HG03442 (cell line): ENCODE measurements at regions not wholly inside any gene's neighbourhood (a gene's known extent, or its start where the extent isn't known, plus 50 kb on each side); places are given as distances from the start of the nearest gene placed in this dataset.
"Not testable (repeated sequence)": the region's sequence is repeated elsewhere in the genome, so short reads cannot be mapped to it uniquely, and the experiment has no call there.

Source experiments
- ATAC-seq: cut with Tn5 transposase; IDR thresholded peaks from one replicate; pipeline ENCODE4 v1.9.1; 2021; ENCODE audit warnings: mild to moderate bottlenecking, moderate library complexity; ENCODE audit not compliant: unreplicated experiment

DNA sequence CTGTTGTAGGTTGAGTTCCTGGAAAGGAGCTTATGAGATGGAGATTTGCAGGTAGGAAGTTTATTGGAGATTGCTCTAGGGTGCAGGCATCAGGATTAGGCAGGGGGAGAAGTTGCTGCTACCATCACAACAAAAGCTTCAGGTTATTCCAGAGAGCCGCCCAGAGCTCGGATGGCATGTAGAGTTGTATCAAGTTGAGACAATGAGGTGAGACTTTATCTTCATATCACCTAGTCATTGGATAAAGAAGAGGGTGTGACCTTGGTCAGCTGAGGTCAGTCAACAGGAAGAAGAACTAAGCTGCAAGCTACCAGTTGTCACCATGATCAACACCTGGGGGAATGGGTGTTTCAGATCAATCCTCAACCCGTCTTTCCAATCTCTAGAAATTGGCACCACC, 342.0 kb downstream of the RFC3 start:
- ATAC-seq = no peak

DNA sequence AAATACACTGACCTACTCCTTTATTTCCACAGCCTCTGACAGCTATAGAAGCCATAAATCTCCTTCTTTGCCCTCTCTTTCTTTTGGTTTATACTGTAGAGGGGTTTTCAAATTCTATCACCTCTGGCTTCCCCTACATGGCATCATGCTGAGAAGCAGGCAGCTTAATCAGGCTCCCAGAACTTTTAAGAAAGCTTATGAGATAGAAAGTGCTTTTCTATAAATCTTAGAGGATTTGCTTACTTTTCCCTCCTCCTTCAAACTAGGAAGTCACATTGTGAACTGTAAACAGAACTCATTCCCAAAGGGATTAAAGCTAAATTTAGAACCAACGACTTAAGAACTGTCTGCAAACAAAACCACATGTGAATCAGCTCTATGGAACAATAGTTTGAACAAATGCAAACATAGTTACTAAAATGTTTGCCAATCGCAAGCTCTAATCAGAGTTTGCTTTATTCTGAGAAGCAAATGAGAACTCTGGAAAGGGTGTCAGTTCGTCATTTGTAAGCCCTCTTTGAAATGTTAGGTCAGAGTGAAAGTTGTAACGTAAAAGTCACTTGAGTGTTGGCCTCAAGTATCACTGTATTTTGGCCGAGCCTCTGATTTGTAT, 344.1 kb downstream of the RFC3 start:
- ATAC-seq = no peak

DNA sequence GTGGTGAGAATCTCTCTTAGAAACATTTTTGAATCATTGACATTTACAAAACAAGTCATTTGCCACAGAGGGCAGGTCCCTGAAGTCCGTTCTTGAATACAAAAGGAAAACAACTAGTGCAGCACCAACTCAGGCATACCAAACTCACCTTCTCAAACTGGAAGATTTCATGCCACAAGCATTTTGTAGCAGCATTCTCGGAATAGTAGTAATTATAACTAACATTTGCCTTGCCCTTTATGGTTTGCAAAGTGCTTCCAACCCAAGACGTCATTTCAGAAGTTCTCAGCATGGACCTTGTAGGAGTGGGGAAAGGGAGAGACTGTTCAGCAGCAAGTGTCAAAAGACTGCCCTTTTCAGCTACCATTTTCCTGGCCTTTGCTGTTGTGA, 344.6 kb downstream of the RFC3 start:
- ATAC-seq = no peak

DNA sequence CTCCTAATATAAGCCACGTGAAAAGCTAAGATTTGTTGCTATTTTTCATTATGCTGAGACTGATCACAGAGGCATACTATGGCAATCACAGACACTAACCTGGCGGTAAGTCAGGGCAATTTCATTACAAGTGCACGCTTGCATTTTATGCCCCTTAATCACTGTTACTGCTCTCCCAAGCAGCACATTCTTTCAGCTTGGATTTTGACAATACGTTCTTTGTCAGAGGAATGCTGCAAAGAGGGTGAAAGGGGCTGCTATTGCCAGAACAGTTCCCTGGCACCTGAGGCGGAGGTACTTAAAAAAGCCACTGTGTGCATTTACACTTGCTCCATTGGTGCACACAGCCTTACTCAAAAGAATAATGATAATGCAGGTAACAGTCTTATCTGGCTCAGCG, 346.6 kb downstream of the RFC3 start:
- no peak for ATAC-seq

DNA sequence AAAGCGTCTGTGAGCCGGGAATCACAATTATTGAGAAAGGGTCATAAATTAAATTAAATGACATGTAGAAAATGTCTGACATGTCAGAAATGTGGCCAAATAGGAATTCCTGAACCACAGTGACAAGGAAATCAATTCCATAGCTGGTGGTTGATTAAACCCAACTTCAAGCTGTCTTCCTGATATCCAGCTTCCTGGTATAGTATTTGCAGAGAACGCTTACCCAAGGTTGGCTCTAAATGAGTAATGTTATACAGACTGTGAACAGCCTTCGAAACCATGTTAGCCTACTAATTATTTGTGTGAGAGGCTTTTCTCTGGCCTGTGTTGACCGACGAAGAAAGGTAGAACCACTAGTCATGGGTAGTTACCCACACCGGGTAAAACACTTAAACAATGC, 347.2 kb downstream of the RFC3 start:
- no peak for ATAC-seq

DNA sequence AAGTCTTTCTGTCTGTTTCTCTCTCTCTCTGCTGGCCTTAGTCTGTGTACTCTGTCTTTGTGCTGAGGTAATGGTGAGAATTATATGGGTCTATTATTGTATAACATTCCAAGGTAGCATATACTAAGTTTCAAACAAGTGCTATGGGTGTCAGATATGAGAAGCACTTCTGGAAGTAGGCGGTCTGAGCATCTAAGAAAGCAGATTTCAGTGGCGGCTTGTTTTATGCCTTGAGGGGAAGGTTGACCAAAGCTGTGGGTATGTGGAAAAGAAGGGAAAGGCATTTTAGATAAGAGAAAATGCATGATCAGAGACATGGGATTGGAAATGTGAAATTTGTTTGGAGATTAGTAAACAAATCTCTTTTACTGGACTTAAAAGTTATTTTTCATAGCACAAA, 348.5 kb downstream of the RFC3 start:
- no peak for ATAC-seq

DNA sequence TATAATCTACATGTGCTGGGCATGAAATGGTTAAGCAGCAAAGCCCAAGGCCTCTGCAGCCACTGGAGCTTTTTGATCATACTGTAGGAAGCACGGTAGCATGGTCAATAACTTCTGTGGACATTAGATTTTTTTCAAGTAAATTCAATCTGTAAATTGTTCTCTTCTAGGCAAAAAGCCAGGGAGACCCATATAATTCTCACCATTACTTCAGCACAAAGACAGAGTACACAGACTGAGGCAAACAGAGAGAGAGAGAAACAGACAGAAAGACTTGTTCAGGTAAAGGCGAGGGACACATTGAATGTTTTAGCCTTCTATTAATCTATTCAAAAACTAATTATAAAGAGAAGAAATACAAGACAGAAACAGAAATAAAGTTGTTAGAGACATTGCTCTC, 349.4 kb downstream of the RFC3 start:
- ATAC-seq = no peak

DNA sequence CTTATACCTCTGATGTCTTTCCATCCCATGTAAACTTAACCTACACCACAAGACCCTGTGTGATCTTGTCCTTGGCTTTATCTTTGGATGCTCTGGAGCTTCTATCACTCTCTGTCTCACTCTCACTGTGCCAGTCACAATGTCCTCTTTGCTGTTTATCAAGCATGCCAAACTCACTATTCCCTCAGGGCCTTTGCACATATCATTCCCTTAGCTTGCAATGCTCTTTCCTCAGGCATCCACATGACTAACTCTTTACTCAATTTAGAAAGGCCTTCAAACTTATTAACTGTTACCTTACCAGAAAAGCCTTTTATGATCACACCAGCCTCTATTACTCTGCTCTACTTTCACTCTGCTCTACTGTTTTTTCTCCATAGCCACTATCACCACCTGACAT, 354.1 kb downstream of the RFC3 start:
- no peak for ATAC-seq

DNA sequence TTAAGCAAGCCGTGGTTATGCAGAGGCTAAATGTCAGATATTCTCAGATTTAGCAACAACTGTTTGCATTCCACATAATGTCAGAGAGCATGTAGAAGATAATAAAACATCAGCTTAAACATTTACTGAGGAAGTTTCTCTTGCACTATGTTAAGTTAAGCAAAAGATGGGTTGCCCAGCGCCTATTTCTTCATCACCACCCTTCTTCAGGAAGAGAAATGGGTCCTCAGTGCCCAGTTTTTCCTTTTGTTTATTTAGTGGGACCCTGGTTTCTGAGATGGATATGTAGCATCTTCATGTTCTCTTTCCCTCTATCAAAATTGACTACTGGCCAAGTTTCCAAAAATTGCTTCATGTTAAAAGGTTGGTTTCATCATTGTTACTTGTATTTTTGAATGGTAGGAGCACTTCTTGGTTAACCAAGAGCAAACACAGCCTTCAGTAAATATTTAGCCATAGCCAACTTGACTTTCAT, 356.8 kb downstream of the RFC3 start:
- no peak for ATAC-seq

DNA sequence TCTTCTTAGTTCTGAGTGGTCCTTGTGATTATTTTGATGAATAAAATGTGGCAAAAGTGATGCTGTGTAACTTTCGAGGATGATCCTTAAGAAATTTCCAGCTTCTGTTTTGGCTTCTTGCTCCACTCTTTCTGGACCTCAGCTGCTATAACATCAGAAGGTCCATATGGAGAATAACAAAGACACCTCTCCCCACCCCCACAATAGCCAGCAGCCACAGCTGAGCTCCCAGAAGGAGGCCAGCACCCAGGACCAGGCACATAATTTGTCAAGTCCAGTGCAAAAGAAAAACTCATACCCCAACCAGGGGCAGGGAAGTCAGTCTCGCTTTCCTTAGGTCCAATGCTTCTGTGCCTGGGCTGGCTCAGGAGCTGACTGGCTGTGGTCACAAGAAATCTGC, 357.6 kb downstream of the RFC3 start:
- ATAC-seq = no peak

DNA sequence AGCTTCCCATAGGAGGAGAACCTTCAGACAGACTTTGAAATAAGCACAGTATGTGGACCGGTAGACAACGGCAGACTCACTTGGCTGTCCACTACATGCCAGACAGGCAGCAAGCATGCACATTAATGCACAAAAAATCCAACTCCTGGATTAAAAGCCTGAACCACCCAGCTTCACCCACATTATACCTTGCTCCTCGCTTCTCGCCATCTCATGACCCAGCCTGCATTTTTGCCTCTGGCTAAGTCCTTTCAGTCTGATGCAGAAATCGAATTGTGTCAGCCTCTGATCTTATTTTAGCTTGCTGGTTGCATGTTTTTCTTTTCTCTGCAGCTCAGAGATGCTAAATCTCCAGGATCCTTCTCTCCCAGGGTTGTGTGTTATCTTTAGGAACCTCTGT, 358.7 kb downstream of the RFC3 start:
- ATAC-seq = no peak

DNA sequence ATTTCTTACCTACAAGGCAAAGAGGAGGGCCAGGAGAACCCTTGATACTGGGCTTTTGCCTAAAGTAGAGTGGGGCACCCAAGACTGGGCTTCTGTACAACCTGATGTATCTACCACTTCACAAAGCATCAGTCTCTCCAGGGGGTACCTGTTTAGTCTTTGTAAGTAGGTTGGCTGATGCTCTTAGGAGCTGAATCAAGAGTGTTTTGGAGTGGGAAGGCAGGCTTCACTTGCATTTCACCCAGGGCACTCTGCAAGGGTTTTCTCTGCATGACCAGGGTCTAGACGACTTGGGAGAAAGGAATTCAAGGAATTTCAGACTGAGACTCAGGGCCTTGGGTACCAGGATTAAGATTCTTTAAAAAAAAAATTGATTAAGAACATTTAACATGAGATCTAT, 361.5 kb downstream of the RFC3 start:
- no peak for ATAC-seq

DNA sequence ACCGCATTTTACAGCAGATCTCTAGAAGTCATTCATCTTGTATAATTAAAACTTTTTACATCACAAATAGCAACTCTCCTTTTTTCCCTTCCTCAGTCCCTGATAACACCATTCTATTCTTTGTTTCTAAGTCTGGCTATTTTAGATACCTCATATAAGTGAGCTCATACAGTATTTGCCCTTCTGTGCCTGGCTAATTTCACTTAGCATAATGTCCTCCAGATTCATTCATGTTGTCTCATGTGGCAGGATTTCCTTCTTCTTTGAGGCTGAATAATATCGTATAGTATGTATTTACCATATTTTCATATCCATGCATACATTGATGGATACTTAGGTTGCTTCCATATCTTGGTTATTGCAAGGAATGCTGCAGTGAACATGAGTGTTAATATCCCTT, 362.0 kb downstream of the RFC3 start:
- ATAC-seq = no peak

DNA sequence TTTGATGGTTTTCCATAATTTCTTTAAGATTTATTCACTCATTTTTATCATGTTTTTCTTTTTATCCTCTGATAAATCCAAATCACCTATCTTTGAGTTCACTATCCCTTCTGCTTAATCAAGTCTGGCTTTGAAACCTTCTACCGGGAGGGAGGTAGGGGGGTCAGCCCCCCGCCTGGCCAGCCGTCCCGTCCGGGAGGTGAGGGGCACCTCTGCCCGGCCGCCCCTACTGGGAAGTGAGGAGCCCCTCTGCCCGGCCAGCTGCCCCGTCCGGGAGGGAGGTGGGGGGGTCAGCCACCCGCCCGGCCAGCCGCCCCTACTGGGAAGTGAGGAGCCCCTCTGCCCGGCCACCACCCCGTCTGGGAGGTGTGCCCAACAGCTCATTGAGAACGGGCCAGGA, 363.3 kb downstream of the RFC3 start:
- not testable (repeated sequence) for ATAC-seq

DNA sequence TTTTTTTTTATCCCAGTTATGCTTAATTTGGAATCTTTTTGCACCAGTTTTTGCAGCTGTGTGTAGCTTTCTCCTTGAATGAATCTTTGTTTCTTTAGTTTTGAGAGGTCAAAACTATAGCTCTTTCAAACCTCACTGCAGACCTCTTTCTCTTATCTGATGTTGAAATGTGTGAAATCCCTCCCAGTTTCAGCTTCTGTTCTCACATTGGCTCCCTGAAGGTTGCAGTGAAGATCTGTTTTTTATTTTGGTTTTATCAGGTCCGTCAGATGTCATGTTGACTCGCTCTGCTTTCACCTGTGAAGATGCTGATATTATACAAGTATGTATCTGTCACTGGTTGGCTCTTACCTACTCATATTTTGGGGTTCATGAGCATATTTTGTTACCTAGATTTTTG, 372.0 kb downstream of the RFC3 start:
- no peak for ATAC-seq

DNA sequence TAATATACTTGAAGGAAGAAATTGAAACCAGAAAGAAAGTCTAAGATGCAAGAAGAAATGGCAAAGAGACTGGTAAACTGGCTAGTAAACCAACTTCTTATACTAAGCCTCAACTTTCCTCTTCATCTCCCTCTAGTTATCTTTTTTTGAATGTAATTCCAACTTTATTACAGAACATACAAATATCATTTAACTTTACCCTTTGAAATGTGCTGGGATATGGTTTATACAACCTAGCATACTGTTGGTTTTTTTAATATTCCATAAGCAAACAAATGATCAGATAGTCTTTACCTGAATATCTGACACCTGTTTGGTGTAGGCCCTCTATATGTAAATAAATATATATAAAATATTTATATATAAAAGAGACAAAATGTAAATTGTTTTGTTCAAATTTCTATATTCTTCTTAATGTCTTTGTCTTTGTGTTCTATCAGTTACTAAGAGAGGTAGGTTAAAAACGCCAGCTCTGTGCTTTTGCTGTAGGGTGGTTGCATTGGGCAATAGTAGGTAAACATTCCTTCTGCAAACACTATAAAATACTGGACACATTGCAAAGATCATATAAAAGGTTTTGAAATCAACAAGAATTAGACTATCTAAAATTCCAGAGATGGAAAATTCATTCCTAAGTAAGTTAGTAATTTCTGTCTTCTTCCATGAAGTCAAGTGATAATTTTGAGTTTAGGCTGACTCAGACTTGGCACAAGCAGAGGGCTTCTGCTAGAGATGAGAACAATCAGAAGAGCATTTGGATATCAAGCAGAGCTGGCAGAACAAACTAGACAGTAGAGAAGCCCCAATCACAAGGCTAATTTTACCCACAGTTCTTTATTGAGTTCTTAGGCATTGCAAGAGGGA, 383.3 kb downstream of the RFC3 start:
- no peak for ATAC-seq

DNA sequence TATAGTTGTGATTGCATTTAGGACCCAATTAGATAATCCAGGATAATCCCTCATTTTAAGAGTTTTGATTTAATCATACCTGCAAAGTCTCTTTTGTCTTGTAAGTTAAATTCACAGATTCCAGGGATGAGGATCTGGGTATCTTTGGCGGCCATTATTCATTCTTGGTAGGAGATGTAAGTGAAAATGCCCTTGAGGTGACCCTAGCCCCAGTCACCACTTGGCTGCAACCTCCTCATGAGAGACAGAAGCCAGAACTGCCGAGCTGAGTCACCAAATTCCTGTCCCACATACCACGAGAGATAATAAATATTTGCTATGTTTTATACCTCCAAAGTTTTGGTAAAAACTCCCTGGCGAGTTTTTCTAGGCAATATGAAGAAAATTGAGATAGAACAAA, 389.4 kb downstream of the RFC3 start:
- ATAC-seq = no peak

DNA sequence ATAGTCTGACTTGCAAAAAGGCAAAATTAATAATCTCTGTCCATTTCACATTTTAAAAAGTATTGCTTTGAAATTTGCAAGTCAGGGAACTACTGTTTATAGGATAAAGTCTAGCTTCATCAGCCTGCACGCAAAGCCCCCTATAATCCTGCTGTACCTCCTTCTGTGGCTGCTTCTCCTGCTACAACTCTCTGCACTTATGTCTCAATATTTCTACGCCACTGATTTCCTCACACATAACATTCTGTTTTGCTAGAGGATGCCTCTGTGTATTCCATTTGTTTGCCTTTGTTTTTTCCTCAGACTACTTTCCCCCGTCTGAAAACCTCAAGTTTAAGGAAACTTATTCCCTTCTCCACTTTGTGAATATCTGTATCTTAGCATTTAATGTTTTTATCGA, 389.9 kb downstream of the RFC3 start:
- ATAC-seq = no peak

DNA sequence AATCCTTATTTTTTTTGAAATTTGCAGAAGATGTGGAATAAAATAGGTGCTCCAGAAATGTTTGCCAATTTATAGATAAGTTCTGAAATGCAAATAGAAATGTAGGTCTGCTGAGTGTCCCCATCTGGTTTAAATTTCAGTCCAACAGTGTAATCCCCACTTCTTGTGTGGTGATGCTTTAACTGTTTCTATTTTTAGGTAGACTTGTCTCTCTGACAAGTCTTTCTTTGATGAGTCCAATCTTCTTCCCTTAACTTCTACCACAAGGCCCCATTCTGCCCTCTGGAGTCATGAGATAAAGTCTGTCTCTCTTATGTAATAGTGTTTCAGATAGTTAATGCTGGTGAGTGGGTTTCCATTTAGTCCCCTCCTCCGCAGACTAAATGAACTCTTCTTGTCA, 390.4 kb downstream of the RFC3 start:
- no peak for ATAC-seq

DNA sequence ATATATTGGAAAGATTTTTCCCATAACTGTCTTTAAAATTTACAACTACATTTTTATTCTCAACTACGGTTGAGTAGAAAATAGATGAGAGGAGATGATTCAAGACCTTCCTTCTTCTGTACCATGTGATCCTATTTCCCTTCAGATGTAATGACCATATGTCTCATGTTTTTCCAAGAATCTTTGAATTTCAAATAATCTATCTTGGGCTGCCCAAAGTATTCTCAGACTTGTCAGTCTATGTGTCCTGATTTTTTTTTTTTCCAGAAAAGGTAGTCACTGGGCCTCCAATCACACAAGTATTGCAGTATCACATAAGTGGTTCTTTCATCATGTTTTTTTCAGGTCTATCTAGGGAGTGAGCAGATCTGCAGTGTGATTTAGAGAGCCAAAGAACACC, 392.4 kb downstream of the RFC3 start:
- ATAC-seq = no peak

DNA sequence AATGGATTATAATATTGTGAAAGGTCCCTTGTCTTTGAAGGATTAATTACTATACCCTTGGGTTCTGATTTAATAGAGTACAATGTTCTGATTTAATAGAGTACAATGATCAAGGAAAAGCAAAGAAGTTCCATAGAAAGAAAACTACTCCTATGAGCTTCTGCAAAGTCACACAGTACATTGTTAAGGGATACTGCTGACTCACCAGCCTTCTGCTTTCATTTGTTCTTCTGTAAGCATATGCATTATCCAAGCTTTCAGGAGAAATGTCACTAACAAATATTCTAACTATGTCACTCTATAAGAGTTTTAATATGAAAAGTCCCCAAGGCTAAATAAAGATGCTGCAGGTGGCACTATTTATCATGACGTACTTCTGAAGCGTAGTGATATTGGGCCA, 396.7 kb downstream of the RFC3 start:
- ATAC-seq = no peak

DNA sequence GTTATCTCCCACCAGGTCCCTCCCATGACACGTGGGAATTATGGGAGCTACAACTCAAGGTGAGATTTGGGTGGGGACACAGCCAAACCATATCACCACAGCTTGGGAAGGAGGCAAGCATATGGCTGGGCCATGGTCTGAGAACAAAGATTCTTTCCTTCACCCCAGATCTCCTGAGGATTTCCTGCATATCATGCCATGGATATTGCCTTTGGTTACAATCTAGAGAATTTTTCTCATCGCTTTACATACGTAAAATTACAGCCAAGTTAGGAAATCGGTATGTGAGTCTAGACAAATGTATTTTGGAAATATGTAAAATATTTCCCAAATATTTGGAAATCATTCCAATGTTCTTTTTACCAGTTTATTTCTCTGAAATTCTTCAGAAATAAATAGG, 398.3 kb downstream of the RFC3 start:
- no peak for ATAC-seq
